ENCODE measurements at regions not wholly inside any gene's neighbourhood (a gene's known extent, or its start where the extent isn't known, plus 50 kb on each side); places are given as distances from the start of the nearest gene placed in this dataset.
"Not testable (repeated sequence)": the region's sequence is repeated elsewhere in the genome, so short reads cannot be mapped to it uniquely, and the experiment has no call there.

DNA sequence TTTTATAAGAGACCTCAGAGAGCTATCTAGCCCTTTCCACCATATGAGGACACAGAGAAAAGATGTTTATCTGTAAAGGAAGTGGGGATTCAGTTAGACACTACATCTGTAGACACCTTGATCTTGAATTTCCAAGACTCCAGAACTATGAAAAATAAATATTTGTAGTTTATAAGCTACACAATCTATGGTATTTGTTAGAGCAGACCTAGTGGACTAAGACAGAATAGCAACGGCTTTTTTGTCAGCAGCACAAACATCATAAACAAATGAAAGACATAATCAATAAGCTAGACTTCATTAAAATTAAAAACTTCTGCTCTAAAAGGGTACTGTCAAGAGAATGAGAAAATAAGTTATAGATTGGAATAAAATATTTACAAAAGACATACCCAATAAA is 810.1 kb downstream of the FSCB start:
- no peak for DNase-seq (ENCODE audit: low spot score)

DNA sequence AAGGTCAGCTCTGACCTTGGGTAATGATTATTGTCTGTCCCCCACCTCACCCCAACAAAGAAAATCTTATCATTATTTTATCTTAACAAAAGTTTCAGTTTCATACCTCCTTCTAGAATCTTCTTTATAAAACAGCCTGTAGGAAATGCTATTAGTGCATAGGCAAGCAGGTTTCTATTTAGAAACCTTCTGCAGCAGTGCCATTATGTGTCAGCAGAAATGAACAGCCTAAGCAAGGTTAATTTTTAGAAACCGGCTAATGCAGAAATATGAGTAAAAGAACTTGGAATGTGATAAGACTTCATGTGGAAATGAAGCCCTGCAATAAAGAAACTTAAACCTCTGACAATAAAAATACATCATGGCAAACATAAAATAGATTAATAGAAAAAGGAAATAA is 814.4 kb downstream of the FSCB start:
- no peak for DNase-seq (ENCODE audit: low spot score)

DNA sequence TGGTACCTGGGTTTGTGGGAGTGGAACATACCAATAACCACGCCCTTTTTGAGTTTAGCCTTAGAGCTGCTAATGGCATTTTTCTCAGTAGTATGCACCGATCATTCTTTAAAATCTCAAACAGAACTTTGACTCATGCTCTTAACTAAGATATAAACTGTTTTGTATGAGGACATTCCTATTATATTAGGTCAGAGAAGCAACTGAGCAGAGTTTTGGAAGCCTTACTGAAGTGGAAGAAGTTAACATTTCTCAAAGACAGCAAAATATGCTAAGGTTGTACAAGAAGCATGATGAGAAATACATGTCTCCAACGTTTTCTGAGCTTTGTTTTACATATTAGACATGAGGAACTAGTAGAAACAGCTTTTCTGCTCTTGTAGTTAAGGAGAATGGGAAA is 819.2 kb downstream of the FSCB start:
- no peak for DNase-seq (ENCODE audit: low spot score)

DNA sequence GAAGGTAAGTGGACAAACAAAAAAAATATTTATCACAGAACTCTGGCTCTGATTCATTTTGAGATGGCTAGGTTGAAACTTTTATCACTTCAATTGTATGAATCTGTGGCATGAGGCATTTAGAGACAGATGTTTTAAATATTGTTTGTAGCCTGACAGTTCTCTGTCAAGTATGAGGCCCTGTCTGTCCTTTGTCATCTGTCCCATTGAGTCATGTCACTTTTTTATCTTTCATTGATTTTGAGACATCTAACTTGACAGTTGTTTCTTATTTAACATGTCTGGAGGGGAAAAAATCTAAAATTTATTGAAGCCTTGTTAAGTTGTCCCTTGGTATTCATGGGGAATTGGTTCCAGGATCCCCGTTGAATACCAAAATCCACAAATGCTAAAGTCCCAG is 829.5 kb downstream of the FSCB start:
- no peak for DNase-seq (ENCODE audit: low spot score)

DNA sequence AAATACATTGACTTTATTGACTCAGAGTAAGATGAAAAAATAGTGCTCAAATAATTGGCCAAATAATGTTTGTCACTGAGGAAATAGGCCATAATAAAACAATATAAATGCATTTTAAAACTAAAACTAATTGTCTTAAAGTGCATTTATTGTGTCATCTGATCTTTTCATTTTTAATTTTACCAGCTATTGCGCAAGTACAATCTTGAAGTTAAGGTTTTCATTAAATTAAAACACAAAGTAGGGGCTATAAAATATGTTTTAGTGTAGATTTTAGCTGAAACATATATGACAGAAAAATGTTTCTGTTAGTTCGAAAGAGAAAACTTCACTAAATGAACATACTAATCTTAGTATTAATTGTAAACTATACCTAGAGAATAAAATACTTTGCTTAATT is 832.8 kb downstream of the FSCB start:
- DNase-seq (ENCODE audit: low spot score): no peak

DNA sequence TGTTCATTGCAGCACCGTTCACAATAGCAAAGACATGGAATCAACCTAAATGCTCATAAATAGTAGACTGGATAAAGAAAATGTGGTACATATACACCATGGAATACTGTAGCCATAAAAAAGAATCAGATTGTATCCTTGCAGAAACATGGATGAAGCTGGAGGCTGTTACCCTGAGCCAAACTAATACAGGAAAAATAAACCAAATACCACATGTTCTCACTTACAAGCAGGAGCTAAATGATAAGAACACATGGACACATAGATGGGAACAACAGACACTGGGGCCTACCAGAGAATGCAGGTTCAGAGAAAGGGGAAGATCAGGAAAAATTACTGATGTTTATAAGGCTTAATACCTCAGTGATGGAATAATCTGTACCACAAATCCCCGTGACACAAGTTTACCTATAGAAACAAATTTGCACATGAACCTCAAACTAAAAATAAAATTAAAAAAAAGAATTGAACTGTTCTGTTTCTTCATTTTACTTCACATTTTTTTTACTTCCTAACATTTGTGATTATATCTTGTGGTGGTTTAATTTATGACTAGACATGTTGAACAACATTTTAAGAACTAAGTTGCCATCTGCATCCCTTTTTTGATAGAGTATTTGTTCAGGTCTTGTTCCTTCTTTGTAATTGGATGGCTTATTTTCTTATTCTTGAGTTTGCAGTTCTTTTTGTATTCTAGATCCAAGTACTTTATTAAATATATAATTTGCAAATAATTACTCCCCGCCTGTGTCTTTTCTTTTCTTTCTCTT is 835.2 kb downstream of the FSCB start:
- DNase-seq (ENCODE audit: low spot score): no peak

DNA sequence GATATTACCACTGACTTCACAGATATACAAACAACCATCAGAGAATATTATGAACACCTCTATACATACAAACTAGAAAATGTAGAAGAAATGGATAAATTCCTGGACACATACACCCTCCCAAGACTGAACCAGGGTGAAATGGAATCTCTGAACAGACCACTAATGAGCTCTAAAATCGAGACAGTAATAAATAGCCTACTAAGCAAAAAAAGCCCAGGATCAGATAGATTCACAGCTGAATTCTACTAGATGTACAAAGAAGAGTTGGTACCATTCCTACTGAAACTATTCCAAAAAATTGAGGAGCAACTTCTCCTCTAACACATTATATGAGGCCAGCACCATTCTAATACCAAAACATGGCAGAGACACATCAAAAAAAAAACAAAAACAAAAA is 837.7 kb downstream of the FSCB start:
- no peak for DNase-seq (ENCODE audit: low spot score)

DNA sequence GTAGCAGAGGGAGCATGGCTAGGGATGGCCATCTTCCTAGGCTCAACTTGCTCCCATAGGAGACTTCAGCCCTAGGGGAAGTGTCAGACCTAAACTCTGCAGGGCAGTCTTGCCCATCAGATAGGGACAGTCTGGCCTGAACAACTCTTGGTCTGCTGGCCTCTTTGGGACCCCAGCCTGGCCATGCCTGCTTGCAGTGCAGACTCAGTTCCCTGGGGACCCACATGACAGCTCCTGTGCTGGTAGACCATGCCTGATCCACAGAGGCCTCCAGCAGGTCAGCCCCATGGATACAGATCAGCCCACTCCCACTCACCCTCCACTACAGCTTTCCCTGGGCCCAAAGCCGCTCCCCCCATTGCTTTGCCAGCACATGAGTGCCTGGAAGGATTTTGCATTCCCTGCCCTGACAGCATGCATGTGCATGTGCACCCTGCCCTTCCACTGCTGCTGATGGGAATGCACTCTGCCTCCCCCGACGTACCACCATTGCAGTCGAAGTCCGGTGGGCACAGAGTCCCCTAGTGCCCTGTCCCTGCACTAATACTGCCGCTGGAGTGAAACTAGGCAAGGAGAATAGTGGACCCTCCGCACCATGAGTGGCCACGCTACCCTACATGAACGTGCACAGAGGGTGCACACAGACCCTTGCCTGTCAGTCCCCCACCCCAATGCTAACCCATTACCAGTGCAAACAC is 841.4 kb downstream of the FSCB start:
- DNase-seq (ENCODE audit: low spot score): no peak

DNA sequence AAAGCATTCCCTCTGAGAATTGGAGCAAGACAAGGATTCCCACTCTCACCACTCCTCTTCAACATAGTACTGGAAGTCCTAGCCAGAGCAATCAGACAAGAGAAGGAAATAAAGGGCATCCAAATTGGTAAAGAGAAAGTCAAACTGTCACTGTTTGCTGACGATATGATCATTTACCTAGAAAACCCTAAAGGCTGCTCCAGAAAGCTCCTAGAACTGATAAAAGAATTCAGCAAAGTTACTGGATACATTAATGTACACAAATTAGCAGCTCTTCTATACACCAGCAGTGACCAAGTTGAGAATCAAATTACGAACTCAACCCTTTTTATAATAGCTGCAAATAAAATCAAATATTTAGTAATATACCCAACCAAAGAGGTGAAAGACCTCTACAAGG is 851.9 kb downstream of the FSCB start:
- not testable (repeated sequence) for DNase-seq (ENCODE audit: low spot score)

DNA sequence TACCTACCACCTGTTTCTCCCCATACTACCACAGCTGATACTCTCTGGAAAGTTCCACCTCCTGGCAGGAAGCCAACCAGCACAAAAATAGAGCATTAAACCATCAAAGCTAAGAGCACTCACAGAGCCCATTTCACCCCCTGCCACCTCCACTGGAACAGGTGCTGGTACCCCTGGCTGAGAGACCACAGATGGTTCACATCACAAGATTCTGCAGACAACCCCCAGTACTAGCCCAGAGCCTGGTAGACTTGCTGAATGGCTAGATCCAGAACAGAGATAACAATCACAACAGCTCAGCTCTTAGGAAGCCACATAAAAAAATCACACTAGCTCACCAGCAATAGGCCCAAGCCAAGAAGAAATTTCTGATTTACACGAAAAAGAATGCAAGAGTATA is 855.2 kb downstream of the FSCB start:
- no peak for DNase-seq (ENCODE audit: low spot score)

DNA sequence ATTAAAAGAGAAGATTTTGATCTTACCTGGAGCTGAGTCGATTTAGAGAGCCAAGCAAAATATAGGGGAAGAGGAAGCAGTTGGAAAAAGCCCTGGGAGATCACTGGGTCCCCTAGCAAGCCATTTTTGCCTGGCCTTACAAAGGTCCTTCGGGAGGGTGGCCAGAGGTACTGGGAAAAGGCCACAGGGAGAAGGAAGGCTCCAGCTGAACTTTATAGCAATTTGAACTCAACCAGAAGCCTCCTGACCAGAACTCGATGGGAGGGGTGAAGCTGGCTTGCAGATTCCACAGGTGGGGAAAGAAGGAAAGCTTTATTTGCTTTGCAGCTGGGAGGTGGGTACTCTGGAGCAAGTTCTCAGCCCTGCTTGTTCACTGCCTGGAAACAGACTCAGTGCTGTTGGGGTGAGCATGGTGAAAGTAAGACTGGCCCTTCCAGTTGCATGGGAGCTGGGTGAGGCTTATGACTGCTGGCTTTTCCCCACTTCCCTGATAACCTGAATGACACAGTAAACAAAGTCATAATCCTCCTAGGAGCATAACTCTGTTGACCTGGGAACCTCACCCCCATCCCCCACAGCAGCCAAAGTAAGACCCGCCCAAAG is 855.8 kb downstream of the FSCB start:
- DNase-seq (ENCODE audit: low spot score): no peak

DNA sequence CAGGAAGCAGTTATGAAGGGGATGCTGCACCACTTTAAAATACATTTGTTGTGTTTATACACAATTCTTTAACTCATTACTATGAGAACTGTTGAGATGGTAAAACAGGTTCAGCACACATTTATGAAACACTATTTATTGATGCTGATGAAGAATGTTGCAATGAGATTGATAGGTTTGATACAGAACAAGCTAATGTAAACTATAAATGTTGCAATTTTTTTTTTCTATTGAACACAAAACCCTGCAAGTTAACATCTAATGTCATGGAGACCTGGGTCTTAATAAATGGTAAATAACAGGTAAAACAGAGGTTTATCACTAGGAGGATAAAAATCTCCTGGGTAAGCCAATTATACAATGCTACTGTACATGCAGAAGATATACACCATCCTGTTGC is 857.6 kb downstream of the FSCB start:
- no peak for DNase-seq (ENCODE audit: low spot score)

DNA sequence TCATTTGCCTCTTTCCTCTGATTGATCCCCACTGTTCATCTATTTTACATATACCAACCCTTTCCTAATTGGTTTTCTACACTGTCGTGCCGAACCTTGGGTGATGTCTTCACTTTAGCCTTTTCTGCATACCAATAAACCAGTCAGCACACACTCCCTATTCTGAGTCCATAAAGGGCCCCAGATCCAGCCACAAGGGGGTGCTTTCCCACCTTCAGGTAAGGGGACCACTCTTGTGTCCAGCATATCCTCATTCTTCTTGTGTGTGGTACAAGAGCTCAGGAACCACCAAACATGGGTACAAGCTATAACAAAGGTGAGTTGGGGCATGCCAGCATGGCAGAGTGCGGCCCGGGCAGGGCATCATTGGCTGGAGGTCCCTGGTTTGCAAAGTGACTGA is 859.8 kb downstream of the FSCB start:
- no peak for DNase-seq (ENCODE audit: low spot score)

DNA sequence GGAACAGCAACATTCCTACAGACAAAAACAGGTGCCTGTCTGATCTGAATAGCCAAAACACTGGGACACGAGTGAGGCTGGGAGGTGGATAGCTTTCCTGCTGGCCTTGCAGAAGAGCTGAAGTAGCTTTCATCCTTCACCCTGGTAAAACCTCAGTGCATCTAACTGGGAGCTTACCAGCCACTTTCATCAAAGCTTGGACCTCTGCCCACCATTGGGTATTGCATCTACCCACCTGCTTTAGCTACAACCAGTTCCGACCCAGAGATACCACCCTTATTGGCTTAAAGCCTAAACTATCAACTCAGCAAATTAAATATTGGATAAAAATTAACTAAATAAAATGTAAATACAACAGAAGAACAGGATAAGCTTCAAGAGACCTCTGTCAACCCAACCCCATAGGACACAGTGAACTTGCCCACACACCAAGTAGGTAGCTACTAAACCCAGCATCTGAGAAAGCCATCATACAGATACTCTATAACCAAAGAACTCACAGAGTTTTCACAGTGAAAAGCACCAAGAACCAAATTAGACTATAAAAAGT is 866.3 kb downstream of the FSCB start:
- no peak for DNase-seq (ENCODE audit: low spot score)

DNA sequence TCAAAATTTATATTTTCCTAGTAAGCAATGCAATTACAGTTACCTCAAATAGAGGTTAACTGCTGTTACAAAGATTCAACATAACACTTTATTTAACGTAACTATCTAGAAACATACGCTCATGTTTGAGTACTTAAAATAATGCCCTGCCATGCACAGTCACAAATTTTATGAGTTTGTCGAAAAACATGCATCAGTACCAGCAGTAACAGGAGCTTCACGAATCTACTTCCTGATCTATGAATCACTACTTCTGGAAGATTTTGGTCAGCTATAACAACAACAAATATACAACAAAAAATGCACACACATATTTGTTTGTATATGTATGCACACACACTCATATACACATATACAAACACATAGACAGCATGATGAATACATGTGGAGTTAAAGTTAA is 881.8 kb downstream of the FSCB start:
- DNase-seq (ENCODE audit: low spot score): no peak

DNA sequence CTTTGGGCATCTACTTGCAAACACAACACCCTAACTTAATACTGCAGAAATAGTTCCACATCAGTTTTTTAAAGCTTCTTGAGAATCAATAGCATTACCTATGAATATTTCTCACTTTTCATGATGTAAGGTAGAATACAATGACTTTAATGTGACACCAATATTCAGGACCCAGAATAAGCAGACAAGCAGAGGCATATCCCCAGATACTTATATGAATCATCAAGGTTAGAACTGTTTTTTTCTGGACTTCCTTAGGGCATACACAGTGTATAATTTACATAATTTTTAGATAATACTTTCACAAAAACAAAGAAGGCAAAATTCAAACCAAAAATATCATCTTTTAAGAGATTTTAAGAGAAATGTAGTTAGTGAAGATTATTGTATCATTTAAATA is 885.8 kb downstream of the FSCB start:
- no peak for DNase-seq (ENCODE audit: low spot score)

DNA sequence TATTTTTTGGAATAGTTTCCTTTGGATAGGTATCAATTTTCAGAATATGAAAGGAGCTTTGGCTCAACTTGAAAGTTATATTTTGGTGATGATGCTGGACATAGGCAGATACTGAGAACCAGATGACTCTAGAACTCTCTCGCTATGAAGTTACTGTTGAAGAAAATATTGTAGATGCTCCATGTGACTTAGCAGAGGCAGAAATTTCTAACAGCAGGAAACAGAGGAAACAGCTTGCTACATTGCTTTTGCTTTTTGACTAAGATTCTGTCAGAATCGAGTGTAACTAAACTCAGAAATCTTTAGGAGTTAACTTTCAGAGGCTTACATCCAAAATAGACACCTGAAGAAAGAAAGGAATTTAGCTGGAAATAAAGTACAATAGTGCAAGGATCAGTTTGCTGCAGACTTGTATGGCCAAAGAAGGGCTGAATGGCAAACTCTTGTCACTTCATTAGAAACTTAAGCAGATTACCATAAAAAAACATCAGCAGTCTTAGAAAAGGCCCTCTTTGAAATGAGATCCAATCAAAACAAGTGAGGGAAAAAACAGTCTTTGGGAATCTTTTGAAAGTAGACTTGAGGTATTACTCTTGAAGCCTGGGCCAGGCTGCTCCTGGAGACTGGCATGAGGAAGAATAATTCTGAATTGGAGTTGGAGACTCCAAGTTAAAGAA is 911.8 kb downstream of the FSCB start:
- DNase-seq (ENCODE audit: low spot score): no peak

DNA sequence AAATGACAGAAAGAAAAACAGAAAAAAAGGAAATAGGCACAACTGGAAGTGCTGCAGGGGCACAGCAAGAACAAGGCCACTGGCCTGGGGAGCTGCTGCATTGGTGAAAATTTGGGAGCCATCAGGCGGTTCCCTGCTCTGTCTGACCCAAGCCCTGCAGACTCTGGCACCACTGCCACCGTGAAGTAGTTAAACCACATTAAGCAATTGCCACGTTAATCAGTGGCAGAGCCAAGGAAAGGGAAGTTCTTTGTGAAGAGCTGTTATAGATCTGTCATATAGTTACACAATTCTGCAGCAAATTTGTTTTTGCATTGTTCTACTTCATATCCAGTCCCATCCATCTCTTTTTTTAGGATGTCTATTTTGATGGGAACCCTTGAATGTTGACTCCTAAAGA is 915.3 kb downstream of the FSCB start:
- DNase-seq (ENCODE audit: low spot score): no peak

DNA sequence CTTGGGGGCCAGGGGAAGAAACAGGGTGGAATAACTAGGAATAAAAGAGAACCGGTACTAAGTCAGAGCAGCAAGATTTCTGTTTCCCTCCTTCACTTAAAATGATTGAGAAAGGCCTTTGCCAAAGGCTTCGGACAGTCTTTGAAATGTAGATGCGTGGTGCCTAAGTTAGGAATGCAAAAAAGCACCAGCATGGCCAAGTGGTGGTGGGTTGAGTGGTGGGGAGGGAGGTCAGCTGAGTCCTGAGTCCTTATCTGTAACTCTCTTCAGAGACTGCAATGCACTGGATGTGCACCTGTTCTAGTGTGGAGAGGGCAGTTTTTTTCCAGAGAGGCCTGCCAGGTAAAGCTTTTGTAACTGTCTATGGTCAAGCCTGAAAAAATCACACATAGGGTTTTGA is 919.9 kb downstream of the FSCB start:
- no peak for DNase-seq (ENCODE audit: low spot score)

DNA sequence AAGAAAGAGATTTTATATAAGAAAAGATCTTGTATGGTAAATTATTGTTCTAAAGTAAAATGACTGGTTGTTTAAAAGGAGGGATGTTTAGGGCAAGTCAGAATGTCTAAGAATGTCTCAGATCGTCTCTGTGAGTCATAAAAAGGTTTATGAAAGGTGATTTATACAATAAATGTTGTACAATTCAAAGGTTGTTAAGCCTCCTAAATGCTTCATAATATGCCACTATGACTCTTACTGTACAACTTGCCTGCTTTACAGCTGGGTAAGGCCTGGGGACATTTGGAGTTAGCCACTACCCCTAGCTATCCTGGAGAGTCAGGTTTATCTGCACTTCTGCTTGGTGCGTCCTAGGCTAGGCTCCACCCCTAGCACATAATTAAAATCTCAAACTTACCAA is 927.4 kb downstream of the FSCB start:
- no peak for DNase-seq (ENCODE audit: low spot score)

DNA sequence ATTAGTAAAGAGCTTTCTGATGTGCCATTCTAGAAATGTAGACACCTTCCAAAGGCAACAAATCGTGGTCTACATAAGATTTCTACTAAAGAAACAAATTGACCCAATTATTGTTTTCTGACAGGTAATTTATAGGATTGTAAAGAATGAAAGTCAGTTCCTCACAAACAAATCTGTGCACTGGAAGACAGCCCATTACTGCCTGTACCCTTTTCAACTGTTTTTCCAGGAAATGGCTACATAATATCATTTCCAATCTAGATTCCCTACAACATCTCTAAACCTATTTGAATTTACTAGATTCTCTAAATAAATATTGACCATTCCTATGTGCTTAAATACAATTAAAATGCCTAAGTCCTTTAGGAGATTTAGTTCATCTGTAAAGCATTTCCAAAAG is 939.1 kb downstream of the FSCB start:
- DNase-seq (ENCODE audit: low spot score): no peak

DNA sequence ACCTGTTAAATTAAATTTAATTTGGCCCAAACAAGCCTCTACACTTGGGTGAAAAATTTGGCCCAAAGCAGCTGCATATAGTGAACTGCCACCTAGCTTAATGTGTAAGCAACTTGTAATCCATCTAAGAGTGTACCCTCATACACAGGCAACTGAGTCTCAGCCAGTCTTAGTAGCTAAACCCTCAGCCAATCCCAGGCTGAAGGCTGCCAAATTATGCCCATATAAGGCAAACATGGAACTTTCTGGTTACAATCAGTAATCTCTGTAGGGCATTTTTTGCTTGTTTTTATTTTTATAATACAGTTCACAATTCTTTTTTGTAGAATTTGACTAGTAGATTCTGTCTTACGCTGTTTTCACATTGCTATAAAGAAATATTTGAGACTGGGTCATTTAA is 958.7 kb downstream of the FSCB start:
- DNase-seq (ENCODE audit: low spot score): no peak

DNA sequence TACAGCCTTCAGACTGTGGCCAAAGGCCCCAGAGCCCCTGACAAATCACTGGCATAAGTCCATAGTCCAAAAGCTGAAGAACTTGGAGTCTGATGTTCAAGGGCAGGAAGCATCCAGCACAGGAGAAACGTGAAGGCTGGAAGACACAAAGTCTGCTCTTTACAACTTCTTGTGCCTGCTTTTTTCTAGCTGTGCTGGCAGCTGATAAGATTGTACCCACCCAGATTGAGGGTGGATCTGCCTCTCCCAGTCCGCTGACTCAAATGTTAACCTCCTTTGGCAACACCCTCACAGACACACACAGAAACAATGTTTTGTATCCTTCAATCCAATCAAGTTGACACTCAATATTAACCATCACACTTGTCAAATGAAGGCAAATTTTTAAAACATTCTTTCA is 959.5 kb downstream of the FSCB start:
- DNase-seq (ENCODE audit: low spot score): not testable (repeated sequence)
